ENCODE measurements at regions not wholly inside any gene's neighbourhood (a gene's known extent, or its start where the extent isn't known, plus 50 kb on each side); places are given as distances from the start of the nearest gene placed in this dataset.

- TF ChIP-seq, protein P1, sequence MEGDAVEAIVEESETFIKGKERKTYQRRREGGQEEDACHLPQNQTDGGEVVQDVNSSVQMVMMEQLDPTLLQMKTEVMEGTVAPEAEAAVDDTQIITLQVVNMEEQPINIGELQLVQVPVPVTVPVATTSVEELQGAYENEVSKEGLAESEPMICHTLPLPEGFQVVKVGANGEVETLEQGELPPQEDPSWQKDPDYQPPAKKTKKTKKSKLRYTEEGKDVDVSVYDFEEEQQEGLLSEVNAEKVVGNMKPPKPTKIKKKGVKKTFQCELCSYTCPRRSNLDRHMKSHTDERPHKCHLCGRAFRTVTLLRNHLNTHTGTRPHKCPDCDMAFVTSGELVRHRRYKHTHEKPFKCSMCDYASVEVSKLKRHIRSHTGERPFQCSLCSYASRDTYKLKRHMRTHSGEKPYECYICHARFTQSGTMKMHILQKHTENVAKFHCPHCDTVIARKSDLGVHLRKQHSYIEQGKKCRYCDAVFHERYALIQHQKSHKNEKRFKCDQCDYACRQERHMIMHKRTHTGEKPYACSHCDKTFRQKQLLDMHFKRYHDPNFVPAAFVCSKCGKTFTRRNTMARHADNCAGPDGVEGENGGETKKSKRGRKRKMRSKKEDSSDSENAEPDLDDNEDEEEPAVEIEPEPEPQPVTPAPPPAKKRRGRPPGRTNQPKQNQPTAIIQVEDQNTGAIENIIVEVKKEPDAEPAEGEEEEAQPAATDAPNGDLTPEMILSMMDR (IDR thresholded peaks at IDR 0.05; ENCODE audit: insufficient read depth, low read depth, low read length, missing control alignments): no peak
- DNase-seq (ENCODE audit: low read depth): no peak
- H3K4me3 ChIP-seq (ENCODE audit: low read length): no peak overlapping the region
These were observed 559.8 kb downstream of the MAT2B start for GRCh38 chr5:164065266-164065665.

DNA sequence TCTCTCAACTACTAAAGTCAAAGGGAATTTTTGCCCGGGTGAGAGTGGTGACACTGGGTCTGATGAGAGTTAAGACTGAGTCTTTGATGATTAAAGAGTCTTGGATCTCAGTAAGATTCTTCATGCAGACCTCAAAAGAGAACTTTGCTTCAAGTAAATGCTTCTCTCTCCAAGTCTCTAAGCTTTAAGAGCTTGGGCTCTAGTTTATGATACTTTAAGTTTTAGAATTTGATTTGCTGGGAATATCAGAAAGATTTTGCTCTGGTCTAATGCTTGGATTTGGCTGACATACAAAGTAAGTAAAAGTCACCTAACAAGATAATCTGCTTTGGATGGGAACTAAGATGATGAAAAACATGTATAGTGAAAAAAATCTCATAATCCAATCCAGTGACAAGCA is 566.3 kb downstream of the MAT2B start:
- no peak overlapping the region for H3K4me3 ChIP-seq (ENCODE audit: low read length)
- TF ChIP-seq, protein P1 (IDR thresholded peaks at IDR 0.05; ENCODE audit: insufficient read depth, low read depth, low read length, missing control alignments): no peak
- no peak for DNase-seq (ENCODE audit: low read depth)

DNA sequence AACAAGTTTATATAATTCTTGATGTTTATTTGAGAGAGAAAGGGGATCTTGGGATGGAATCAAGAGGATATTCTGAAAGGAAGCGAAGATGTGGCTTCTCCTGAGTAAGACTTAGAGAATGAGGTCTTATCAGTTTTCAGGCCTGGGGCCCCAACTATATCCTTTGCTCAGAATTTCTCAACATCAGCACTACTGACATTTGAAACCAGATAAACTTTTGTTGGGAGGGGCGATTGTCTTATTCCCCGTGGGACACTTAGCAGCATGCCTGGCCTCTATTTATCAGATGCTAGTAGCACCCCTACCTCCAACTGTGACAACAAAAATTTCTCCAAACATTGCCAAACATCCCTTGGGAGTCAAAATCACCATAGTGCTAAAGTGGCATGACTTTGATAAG is 567.7 kb downstream of the MAT2B start:
- TF ChIP-seq, protein P1 (IDR thresholded peaks at IDR 0.05; ENCODE audit: insufficient read depth, low read depth, low read length, missing control alignments): no peak
- no peak for DNase-seq (ENCODE audit: low read depth)

GRCh38 chr5:164076556-164076955 is 571.1 kb downstream of the MAT2B start:
- H3K4me3 ChIP-seq (ENCODE audit: low read length): no peak overlapping the region
- TF ChIP-seq, protein P1 (IDR thresholded peaks at IDR 0.05; ENCODE audit: insufficient read depth, low read depth, low read length, missing control alignments): no peak

More for the DNA sequence above, 567.7 kb downstream of the MAT2B start:
- no peak overlapping the region for H3K4me3 ChIP-seq (ENCODE audit: low read length)

GRCh38 chr5:164090358-164090757 is 584.9 kb downstream of the MAT2B start:
- no peak overlapping the region for H3K4me3 ChIP-seq (ENCODE audit: low read length)
- TF ChIP-seq, protein P1 (IDR thresholded peaks at IDR 0.05; ENCODE audit: insufficient read depth, low read depth, low read length, missing control alignments): no peak
- DNase-seq (ENCODE audit: low read depth): no peak

More at GRCh38 chr5:164076556-164076955, 571.1 kb downstream of the MAT2B start:
- DNase-seq (ENCODE audit: low read depth): no peak

- H3K4me3 ChIP-seq (ENCODE audit: low read length): no peak overlapping the region
- TF ChIP-seq, protein P1 (IDR thresholded peaks at IDR 0.05; ENCODE audit: insufficient read depth, low read depth, low read length, missing control alignments): no peak
- no peak for DNase-seq (ENCODE audit: low read depth)
These were observed 586.4 kb downstream of the MAT2B start for GRCh38 chr5:164091836-164092235.

DNA sequence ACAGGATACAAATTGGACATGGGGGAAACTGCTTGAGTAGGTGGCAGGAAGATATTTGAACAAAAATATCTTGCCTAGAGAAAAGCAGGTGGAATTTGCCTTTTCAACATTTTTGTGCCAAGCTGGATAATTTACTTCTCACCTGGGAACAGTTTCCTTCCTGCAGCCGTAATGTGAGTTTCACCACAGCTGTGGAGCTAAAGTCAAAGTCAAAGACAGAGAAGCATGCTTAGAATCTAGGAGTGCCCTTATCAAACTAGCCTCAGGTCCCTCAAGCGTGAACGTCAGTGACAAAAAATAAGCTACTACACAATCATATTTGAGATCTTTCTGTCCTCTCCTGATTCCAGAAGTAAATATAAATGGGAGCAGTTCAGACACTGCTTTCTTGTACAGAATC is 588.9 kb downstream of the MAT2B start:
- TF ChIP-seq, protein P1 (IDR thresholded peaks at IDR 0.05; ENCODE audit: insufficient read depth, low read depth, low read length, missing control alignments): no peak
- no peak for DNase-seq (ENCODE audit: low read depth)

More for the DNA sequence above, 588.9 kb downstream of the MAT2B start:
- H3K4me3 ChIP-seq (ENCODE audit: low read length): no peak overlapping the region
